Activated CD4-positive, CD25-positive, alpha-beta regulatory T cell treated with anti-CD3 and anti-CD28 coated beads, Interleukin-2, amount 50 U/mL, for 24 hours (primary cell): ENCODE measurements at regions not wholly inside any gene's neighbourhood (a gene's known extent, or its start where the extent isn't known, plus 50 kb on each side); places are given as distances from the start of the nearest gene placed in this dataset.

Source experiments
- ATAC-seq, 2 donors: fragments of 150-1000 bp; cut with Tn5 transposase; one replicate each; pipeline ENCODE4 v1.10.0; 2021; ENCODE audit warnings: mild to moderate bottlenecking in 1 of 2, moderate library complexity in 1 of 2

DNA sequence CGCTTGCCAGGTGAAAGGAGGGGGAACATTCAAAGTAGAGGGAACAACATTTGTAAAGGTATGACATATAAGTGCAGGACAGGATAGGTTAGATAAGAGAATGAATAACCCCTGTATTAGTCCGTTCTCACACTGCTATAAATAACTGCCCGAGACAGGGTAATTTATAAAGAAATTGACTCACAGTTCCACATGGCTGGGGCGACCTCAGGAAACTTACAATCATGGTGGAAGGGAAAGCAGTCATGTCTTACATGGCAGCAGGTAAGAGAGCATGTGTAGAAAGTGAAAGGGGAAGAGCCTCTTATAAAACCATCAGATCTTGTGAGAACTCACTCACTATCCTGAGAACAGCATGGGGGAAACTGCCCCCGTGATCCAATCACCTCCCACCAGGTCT, 223.8 kb downstream of the SOX9 start:
- no peak for ATAC-seq

DNA sequence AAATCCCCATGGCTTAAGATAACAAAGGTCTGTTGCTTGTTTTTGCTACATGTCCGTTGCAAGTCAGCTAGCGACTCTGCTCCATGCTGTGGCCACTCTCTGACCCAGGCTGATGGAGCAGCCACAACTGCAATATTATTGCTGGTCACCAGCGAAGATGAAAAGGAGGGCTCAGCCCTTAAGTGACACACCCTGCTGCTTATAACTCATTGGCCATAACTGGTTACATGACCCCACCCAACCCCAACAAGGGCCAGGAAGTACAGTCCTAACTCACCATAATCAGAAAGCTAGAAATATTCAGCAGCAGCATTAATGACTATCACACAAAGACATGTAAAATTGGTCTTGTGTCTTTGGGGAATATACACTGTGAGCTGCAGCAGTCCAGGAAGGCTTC, 224.3 kb downstream of the SOX9 start:
- no peak for ATAC-seq

DNA sequence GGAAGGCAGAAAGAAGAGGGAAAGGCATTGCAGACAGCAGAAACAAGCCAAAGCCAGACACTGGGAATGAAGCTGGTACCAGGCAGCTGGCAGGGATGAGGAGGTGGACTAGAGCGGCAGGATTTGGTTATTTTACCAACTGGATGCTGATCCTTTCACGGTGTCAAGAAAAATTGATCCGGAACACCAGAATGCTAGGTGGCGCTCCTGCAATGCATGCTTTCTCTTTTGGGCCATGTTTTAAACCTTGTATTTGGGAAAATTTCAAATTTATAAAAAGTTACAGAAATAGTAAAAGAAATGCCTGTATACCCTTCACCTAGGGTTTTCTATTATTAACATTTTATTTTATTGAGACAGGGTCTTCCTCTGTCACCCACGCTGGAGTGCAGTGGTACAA, 224.7 kb downstream of the SOX9 start:
- ATAC-seq = no peak

DNA sequence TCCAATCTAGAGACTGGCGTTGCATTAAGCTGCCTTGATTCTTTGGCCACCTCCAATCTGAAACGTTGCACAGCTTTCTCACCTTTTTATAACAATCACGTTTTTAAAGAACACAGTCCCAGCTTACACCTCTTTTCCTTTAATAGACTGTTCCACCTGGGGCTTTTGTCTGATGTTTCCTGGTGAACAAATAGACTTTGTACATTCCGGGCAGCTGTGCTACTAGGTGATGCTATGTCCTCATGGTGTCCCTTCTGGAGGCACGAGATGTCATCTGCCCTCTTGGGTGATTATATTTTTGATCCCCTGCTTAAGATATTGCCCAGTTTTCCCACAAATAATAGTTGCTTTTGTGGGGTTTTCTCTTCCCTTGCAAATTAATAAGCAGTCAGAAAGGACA, 225.5 kb downstream of the SOX9 start:
- no peak for ATAC-seq

DNA sequence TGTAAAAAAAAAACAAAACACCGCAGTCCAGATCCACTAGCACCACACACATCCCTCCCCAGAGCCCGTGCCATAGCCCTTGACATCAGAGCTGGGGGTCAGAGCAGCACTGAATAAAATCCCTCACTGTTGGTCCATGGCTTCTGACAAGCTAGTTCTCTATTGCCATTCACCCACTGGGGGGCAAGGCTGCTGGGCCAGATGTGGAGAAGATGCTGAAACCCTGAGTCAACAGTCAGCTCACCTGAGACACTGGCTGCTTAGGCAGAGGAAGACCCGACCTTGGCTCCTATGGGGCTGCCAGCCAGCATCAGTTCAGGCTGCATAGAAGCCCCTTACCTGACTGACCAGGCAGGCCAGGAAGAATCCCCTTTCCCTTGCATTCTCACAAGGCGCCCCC, 228.2 kb downstream of the SOX9 start:
- no peak for ATAC-seq

DNA sequence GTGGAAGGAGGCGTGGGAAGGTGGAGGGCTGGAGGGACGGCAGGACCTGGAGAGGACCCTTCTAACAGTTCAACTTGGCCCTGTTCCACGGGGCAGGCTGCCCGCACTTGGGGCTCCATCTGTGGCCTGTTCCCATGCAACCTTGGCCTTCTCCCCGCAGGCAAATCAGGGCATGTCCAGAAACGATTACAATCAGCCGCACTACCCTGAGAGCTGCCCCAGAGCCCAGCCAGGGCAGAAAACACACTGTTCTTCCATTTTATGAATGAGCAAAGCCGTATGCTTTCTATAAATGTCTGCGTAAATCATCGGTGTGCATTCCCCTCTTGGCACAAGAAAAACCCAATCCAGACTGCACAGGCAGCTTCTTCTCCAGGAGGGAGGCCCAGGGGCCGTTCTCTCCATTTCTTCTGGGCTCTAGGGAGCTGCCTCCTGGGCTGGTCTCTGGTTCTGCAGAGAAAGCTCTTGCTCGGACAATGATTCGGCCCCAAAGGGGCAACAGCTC, 228.7 kb downstream of the SOX9 start:
- no peak for ATAC-seq

DNA sequence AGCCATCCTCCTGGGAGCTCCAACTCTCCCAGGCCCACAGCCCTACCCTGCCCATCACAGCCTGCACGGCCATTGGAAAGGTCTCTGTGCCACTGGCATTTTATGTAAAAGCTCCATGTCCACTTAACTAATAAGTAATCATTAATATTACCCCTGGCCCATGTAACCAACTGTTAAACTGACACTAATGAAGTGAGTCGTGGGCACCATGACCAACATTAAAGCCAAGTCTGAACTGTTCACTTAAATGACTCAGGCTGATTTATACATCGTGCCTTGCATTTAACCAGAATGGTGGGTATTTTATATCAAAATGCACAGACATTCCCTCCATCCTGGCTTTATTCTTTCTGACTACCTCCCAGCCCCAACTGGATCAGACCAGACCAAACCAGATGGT, 229.3 kb downstream of the SOX9 start:
- ATAC-seq = no peak

DNA sequence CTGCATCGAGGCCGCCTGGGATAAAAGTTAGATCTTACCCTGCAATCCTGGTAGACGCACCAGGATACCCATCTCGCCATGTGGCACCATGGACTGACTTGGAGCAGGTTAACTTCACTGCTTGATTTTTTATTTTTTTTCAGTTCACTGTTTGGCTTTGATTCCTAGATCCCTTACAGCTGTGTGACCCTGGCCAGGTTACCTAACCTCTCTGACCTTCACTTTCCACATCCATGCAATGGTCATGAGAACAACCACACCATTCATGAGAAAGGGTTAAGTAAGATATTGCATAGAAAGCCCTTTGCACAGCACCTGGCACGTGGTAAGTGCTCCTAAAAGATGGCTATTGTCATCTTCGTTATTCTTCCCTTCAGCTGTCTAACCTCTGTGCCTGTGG, 230.5 kb downstream of the SOX9 start:
- ATAC-seq = no peak

DNA sequence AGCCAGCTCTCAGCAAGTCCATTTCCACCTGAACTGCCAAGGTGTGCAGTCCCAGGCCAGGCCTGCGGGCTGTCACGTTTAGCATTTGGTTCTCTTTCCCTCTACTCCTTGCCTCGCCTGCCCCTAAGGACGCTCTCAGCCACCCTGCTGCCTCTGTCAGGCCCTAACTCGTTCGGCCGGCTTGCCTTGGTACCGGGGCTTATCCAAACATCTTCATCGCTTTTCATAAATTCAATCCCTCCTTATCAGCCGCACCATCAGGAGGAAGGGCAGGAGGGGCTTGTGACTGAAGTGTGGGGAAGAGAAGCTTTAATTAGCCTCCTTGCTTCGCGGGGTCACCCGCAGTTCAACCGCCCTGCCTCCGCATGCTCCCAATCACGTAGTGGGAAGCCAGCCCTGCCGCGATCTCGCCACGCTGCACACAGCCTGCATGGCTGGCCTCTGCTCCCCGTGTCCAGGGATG, 231.1 kb downstream of the SOX9 start:
- ATAC-seq = no peak

DNA sequence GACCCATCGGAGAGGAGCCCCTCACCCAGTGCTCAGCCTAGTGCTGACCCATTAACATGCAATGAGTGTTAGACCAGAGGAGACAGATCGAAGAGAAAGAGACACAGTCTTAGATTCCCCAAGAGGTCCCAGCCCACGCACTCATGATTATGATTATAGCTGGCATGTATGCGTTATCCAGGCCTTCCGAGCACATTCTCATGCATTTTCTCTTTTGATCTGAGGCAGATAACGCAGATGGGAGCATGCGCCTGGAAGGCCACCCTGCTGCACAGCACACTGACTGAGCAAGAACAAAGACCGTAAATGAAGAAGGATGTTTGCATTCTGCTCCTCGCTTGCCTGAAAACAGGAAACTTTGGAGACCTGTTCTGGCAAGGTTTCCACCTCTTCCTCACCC, 232.7 kb downstream of the SOX9 start:
- ATAC-seq = no peak

DNA sequence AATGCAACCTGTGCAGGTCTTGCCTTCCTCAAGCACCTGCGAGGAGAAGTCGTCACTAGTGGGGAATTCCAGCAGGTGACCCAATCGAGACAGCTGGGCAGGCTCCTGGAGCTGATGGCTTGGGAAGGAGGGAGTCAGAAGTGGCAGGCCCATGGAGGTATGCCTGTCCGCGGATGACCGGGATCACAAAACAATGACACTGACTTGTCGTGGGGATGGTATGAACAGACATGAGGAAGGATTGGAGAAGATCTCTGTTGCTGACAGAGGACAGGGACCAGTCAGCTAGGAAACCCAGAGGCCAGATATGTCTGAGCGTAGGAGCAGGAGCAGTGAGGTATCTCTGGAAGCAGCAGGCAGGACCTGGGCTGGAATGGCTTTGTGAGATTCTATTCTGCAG, 233.3 kb downstream of the SOX9 start:
- ATAC-seq = no peak

DNA sequence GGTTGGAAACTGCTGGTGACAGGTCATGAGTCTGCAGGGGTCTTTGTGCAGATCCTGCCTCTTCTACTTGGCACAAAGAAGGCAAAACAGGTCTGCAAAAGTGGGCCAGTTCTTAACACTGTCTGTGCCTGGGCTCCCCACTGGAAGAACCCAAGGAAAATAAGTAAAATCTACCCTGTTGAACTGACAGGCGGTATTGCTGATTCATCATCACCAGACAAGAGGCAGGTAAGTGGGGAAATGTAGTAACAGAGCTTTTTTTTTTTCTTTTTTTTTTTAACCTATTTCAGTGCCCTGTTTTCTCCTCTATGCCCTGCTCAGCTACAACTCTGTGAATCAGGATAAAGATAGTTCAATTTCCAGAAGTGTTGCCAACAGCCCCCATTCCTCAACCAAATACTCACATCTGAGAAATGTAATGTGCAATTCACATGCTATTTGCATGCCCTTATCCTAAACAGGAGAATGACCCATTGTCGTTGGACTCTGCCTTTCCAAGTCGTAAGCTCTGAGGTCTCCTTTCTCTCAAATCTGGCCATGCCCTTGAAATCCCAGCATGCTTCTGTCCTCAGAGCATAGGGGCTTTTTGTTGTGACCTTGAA, 237.0 kb downstream of the SOX9 start:
- ATAC-seq = no peak

DNA sequence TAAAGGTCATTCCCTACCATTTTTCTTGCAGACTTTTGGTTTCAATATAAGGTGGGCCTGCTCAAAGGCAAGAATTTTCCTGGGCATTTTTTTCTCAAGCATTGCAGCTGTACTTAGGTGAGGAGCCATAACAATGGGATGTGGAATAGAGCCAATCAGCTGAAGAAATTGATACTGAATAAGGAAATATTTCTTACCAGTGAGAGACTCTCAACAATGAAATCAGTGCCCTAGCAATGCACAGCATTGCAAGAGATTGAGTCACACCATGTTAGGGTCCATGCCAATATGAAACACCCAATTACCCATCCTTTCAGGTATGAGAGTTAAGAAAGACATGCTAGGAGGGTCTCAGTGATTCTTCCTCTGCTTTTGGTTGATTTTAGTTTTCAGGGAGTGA, 237.6 kb downstream of the SOX9 start:
- ATAC-seq = no peak

DNA sequence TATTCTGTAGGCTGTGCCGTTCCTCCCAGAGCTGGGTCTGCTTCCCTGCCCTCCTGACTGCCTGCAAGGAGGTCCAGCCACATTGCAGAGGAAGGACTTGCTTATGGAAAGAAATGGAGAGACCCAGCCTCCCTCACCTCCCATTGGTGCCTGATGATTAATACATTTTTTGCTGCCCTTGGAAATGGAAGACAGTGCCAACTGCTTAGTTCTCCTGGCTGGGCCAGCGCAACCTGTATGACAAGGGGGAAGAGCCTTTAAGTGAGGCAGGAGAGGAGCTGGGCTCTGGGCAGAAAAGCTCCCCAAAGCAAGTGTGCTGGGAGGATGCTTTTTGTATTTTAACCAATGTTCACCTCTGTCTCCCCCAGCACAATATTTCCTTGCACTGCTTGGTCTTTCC, 238.5 kb downstream of the SOX9 start:
- ATAC-seq = no peak

DNA sequence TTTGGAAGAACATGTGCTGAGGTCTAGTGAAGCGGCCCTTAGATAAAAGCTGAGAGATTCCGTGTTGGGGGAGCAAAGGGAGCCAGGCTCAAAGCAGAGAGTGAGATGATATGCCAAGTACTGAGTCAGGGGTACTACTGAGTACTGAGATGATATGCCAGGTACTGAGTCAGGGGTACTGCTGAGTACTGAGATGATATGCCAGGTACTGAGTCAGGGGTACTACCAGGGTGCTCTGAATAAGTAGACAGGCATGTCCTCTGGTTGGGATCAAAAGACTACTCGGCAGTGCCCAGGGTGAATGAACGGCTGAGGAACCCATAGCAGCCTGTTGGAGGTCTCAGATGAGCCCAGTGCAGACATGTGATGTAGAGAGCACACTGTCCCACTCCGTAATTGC, 239.0 kb downstream of the SOX9 start:
- ATAC-seq = no peak

DNA sequence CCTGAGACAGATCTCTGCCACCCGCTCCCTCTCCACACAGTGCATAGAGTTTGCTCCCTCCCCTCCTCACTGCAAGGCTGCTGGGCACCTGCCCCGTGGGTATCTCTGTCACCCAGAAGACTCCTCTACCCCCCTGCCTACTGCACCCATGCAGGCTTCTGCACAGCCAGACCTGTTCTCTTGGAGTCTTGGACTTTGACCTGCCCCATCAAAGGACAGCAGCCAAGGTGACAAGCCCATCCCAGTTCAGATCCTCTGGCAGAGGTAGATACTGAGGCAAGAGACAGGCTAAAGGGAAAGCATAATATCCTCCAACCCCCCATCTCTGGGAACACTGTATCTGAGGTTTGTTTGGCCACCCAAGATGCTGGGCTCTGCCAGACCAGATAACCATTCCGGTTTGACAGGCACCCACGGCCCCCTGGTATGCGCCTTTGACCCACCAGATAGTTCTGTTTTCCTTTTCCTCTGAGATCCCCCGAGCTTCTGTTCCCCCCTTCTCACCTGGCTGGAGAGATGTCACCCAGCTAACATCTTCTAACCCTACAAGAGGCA, 239.6 kb downstream of the SOX9 start:
- no peak for ATAC-seq

DNA sequence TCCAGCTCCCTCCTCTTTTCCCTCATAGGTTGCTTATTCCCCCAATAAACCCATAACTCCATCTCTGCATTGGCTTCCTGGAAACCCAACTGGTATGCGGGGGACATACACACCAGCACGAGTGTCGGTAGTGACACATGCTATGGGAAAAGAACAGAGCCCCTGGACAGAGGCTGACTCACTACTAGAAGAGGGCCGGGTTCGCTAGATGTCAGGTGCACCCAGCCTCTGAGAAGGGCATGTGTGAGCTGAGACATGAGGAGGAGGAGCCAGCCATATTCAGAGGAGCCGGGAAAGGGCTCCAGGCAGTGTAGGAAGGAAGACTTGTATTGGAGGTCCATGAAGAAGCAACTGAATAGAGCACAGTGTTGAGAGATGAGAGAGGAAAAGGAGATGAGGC, 241.1 kb downstream of the SOX9 start:
- no peak for ATAC-seq

DNA sequence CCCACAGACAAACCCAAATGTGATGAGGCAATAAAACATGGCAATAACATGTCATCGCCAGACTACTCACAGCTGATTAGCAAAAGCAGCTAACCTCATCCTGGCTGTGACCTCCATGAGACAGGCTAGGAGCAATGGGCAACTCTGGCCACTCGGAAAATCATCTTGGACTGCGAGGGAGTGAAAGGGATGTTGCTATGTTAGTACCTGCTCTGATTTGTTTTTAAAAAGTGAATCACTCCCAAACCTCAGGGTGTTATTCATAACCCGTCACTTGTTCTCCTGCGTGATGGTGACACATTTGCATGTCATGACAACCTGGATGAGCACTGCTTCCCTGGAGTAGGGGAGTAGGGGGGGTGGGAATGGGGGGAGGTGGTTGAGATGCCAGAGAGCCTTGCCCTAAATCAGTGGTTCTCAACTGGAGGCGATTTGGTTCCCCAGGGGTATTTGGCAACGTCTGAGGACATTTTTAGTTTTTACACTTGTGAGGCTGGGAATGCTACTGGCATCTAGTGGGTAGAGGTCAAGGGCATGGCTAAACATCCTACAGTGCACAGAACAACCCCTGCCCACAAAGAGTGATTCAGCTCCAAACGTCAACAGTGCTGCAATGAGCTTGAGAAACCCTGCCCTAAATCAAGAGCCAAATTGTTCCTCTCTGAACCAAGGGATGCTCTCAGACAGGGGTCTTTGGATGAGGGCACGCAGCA, 241.7 kb downstream of the SOX9 start:
- no peak for ATAC-seq

DNA sequence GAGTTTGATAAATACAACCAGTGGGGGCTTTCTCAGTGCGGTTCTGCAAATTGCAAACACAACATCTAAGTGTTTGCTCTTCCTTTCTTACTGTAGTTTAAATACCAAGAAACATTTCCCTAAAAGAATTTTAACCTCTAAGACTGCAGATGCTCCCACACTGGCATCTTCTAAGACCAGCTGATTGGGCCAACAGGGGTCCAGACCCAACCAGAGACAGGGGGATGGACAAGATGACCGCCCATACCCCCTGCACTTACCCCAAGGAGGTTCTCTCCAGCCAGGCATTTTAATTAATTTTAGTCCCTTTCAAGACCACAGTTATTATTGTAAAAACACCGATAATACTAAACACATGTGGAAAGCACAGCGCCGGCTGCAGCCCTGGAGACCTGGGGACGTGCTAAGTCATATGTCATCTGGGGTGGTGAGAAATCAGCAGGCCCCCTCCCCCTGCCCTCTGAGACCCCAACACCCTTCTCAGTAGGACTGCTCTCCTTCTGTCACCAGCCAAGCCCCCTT, 242.3 kb downstream of the SOX9 start:
- no peak for ATAC-seq

DNA sequence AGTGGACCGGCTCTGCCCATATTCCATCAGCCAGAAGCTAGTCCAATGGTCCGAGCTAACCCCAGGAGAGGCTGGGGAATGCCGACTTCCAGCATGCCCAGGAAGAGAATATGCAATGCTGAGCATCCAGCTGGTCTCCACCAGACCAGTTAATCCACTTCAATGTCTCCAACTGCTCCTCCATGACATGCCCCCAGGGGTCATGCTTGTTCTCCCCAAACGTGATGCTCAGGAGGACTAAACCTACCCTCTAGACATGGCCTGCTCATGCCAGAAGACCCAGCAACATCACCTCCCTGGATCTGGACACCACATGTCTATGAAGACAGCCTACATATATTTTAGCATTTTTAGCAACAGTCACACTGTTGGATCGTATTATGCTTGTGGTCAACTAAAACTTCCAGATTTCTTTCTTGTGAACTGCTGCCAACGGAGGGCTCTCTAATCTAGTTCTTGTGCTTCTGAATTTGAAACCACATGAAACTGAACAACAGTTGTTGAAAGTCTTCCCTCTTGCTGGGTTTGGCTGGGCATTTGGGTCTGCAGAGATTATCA, 245.1 kb downstream of the SOX9 start:
- ATAC-seq = no peak

DNA sequence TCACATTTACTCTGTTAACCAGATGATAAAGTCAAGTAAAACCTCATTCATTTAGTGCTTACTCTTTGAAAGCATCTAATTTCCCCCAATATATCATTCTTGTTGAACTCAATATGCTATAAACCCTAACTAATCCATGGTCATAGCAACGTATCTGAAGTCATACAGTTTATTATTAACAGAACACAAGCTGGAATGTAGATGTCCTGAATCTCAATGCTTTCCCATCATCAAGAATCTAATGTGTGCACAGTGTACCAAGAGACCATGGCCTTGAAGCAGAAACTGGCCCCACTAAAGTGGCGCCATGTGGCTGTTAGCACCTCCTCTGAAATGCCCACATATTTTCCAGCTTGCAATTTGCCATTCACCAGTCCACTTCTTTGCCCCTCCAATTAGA, 245.8 kb downstream of the SOX9 start:
- no peak for ATAC-seq

DNA sequence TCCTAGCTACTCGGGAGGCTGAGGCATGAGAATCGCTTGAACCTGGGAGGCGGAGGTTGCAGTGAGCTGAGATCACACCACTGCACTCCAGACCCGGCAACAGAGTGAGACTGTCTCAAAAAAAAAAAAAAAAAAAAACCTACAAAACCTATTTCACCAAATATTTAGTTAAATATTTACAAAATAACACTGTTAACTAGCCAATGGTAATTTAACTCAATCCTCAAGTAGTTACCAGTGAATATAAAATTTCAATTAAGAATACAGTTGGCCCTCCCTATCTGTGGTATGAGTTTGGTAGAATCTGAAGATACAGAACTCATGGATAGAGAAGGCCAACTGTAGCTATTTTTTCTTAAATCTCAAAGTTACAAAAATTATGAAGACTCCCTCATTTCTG, 247.4 kb downstream of the SOX9 start:
- ATAC-seq = no peak

DNA sequence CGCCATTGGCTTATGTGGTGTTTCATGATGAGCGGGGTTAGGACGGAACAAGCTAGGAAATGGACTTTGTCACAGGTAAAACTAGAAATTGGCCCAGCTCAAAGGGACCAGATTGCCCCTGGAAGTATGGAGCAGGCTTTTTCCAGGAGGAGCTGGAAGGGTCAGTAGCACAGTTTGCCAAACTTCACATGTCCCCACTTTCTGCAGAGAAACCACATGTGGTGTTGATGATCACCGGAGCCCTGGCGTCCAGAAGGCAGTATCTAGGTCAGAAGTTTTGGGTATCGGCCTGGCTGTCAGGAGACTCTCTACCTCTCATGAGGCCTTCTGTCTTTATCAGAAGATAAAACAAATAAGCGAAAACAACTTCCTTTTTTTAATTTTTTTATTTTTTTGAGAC, 248.5 kb downstream of the SOX9 start:
- no peak for ATAC-seq

DNA sequence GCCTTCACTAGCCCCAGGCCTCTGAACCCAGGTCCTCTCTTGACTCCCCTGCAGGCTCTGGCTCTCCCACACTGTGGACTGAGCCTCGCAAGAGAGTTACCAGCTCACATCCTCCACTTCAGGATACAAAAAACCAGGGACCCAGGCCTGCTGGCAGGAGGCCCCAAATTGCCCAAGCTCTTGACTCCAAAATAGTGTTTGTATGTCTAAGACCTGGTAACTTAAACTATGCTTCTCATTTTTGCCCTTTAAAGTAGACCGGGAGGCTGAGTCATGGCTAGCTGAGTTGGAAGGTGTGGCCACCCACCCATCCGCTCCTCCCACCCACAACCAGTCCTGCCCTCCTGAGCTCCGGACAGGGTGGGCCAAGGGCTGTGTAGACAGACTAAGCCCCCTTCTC, 250.0 kb downstream of the SOX9 start:
- no peak for ATAC-seq
